PC-9 (cell line): ENCODE measurements at regions not wholly inside any gene's neighbourhood (a gene's known extent, or its start where the extent isn't known, plus 50 kb on each side); places are given as distances from the start of the nearest gene placed in this dataset.

Source experiments
- BruUV-seq: library from RNA; stranded (reverse); fragments of 400-500 nt; replicated peaks from 2 replicates; lab custom pipeline; 2021; lab: Mats Ljungman, UMichigan
- CTCF ChIA-PET: fragments of 300-600 bp; sonication (Branson Sonifier 250); formaldehyde crosslinking; loops from one replicate; lab custom pipeline; 2022; ENCODE audit warnings: antibody characterized with exemption; lab: Charles Lee
- POLR2A ChIA-PET: fragments of 300-600 bp; sonication (Branson Sonifier 250); formaldehyde crosslinking; loops from one replicate; lab custom pipeline; 2022; ENCODE audit warnings: antibody characterized with exemption; ENCODE audit not compliant: unreplicated experiment; lab: Charles Lee
- DNase-seq, 2 experiments: peaks; one replicate each; pipeline versions ENCODE4 v3.0.0 to v3.0.0-alpha.2; 2015 to 2022; ENCODE audit warnings: mixed read lengths in 1 of 2
- H2AFZ ChIP-seq: fragments of 200-600 bp; sonication (generic); 2 replicates; pipeline ENCODE4 v1.8.1; 2017; ENCODE audit warnings: antibody characterized with exemption
- H3F3A ChIP-seq: fragments of 200-600 bp; sonication (generic); 2 replicates; pipeline ENCODE4 v1.8.1; 2017; ENCODE audit warnings: antibody characterized with exemption, mild to moderate bottlenecking, low read depth; ENCODE audit not compliant: insufficient read depth
- H3K27ac ChIP-seq: fragments of 200-600 bp; sonication (generic); 2 replicates; pipeline ENCODE4 v1.6.1; 2016; ENCODE audit warnings: mixed run types
- H3K27me3 ChIP-seq: fragments of 200-600 bp; sonication (generic); 2 replicates; pipeline ENCODE4 v1.6.1; 2016; ENCODE audit warnings: low read depth, mixed run types; ENCODE audit not compliant: insufficient read depth
- H3K36me3 ChIP-seq: fragments of 200-600 bp; sonication (generic); 2 replicates; pipeline ENCODE4 v1.6.1; 2016; ENCODE audit warnings: low read depth, mixed run types
- H3K4me1 ChIP-seq: fragments of 200-600 bp; sonication (generic); replicated peaks from 2 replicates; pipeline ENCODE4 v1.6.1; 2016; ENCODE audit warnings: mixed run types; ENCODE audit not compliant: insufficient read depth
- H3K4me2 ChIP-seq: fragments of 200-600 bp; sonication (generic); 2 replicates; pipeline ENCODE4 v1.6.1; 2017; ENCODE audit warnings: mixed run types
- H3K4me3 ChIP-seq: fragments of 200-600 bp; sonication (generic); 2 replicates; pipeline ENCODE4 v1.6.1; 2016; ENCODE audit warnings: mixed run types
- H3K79me2 ChIP-seq: fragments of 200-600 bp; sonication (generic); 2 replicates; pipeline ENCODE4 v1.6.1; 2017; ENCODE audit warnings: low read depth, mixed run types
- H3K9me2 ChIP-seq: fragments of 200-600 bp; sonication (generic); 2 replicates; pipeline ENCODE4 v1.8.1; 2017; ENCODE audit warnings: mild to moderate bottlenecking; ENCODE audit not compliant: insufficient read depth
- H3K9me3 ChIP-seq: fragments of 200-600 bp; sonication (generic); 2 replicates; pipeline ENCODE4 v1.8.1; 2016; ENCODE audit warnings: low read depth; ENCODE audit not compliant: insufficient read depth
- H4K20me1 ChIP-seq: fragments of 200-600 bp; sonication (generic); 2 replicates; pipeline ENCODE4 v1.8.1; 2017; ENCODE audit not compliant: insufficient read depth
- CTCF ChIP-seq: fragments of 200-600 bp; sonication (generic); conservative IDR thresholded peaks from 2 replicates; pipeline ENCODE4 v1.6.1; 2017; ENCODE audit warnings: mixed run types, antibody characterized with exemption, mild to moderate bottlenecking, moderate library complexity
- EZH2 ChIP-seq: fragments of 200-600 bp; sonication (generic); IDR thresholded peaks from 2 replicates; pipeline ENCODE4 v1.8.0; 2017; ENCODE audit warnings: antibody characterized with exemption, low read depth
- intact Hi-C: fragments of 100-400 bp; cut with micrococcal nuclease; formaldehyde crosslinking; loops from one replicate; pipeline ENCODE4 v1.10.0; 2022; ENCODE audit not compliant: unreplicated experiment

DNA sequence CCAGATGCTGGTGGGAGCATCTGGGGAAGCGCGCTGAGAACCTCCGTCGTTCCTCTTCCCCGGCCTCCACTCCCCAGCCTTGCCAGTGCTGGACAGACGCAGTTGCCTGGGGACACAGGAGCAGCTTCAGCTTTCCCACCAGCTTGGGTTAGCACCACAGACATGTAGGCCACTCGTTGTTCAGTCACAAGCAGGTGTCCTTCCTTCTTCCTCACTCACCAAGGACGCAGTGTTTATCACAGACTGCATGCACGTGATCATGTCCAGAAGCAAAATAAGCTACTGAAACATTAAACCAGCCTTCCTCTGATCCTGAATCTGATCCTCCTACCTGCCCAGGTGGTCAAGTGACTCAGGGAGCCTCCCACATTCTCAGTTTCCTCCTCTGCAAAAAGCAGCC lies 232.9 kb downstream of the SYK start:
- Histone ChIP-seq H3F3A (peaks cover 33% of the 10 kb centered on the region), H4K20me1 (no peaks in the 10 kb centered on the region), H3K4me3 (no peak overlapping the region), H3K9me3 (no peaks in the 10 kb centered on the region), H3K4me2 (no peak overlapping the region), H3K4me1 (peaks cover 50% of the 10 kb centered on the region), H3K9me2 (no peaks in the 10 kb centered on the region), H3K27me3 (no peaks in the 10 kb centered on the region), H3K79me2 (no peaks in the 10 kb centered on the region), H3K27ac (no peak overlapping the region), H3K36me3 (no peaks in the 10 kb centered on the region), H2AFZ (no peak overlapping the region)
- intact Hi-C loops, result loop anchor here (10.0 kb wide), 1 partner anchor 500 kb away; no protein-coding TSS in a partner anchor
- CTCF ChIA-PET, result interaction anchor here (0.6 to 1.0 kb wide), 2 partner anchors 120 to 405 kb away, joined by 3 to 6 read pairs; no protein-coding TSS in a partner anchor
- TF ChIP-seq CTCF (no peak), EZH2 (no peak)
- POLR2A ChIA-PET, result interaction anchor here (0.6 kb wide), 1 partner anchor 1980 kb away, joined by 3 read pairs; no protein-coding TSS in a partner anchor
- DNase-seq, result peak in 1 of 2 experiments; percentile 62
- BruUV-seq, result no TSS peak

DNA sequence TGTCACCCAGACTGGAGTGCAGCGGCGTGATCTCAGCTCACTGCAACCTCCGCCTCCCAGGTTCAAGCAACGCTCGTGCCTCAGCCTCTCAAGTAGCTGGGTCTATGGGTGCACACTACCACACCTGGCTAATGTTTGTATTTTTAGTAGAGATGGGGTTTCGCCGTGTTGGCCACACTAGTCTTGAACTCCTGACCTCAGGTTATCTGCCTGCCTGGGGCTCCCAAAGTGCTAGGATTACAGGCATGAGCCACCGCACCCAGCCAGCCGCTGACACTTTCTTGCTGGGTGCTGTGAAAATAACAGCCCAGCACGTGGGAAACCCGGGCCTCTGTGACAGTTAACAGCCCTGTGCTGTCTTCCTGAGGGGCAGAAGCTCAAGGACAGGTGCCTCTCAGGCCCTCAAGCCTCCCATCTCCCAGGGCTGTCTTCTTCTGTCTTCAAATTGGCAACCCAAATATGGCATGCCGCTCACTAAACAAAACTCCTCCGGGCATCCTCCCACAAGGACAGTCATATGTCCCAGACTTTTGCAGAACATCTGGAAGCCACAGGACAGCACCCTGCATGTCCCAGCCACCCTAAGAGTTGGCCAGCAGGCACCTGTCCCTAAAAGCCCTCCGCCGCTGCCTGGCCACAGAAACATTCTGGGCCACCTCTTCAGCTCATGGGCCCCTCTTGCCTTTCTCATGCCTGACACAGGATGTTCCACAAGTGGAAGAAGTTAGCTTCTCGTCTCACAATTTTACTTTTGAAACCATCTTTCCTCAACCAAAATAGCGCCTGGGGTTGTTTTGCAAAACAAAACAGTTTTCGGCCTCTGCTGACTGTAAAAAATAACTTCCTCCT lies 233.6 kb downstream of the SYK start:
- Histone ChIP-seq H3K36me3 (no peaks in the 10 kb centered on the region), H3K4me3 (no peak overlapping the region), H3F3A (peaks cover 33% of the 10 kb centered on the region), H3K4me2 (no peak overlapping the region), H3K27me3 (no peaks in the 10 kb centered on the region), H3K27ac (no peak overlapping the region), H3K4me1 (peaks cover 51% of the 10 kb centered on the region), H3K9me3 (no peaks in the 10 kb centered on the region), H2AFZ (no peak overlapping the region), H3K79me2 (no peaks in the 10 kb centered on the region), H4K20me1 (no peaks in the 10 kb centered on the region), H3K9me2 (no peaks in the 10 kb centered on the region)
- intact Hi-C loops, result loop anchor here (5.0 to 10.0 kb wide), 2 partner anchors 267 to 500 kb away; no protein-coding TSS in a partner anchor
- no peak for DNase-seq
- no peak for TF ChIP-seq EZH2
- TF ChIP-seq CTCF, result no peak
- BruUV-seq, result no TSS peak
- ChIA-PET POLR2A (interaction anchor here (0.6 kb wide), 1 partner anchor 1980 kb away, joined by 3 read pairs; no protein-coding TSS in a partner anchor), CTCF (interaction anchor here (0.6 to 1.0 kb wide), 2 partner anchors 120 to 405 kb away, joined by 3 to 6 read pairs; no protein-coding TSS in a partner anchor)

- Histone ChIP-seq H4K20me1 (no peaks in the 10 kb centered on the region), H2AFZ (no peak overlapping the region), H3K4me1 (peaks cover 51% of the 10 kb centered on the region), H3K27ac (no peak overlapping the region), H3K36me3 (no peaks in the 10 kb centered on the region), H3F3A (peaks cover 33% of the 10 kb centered on the region), H3K27me3 (no peaks in the 10 kb centered on the region), H3K4me2 (no peak overlapping the region), H3K9me2 (no peaks in the 10 kb centered on the region), H3K4me3 (no peak overlapping the region), H3K79me2 (no peaks in the 10 kb centered on the region), H3K9me3 (no peaks in the 10 kb centered on the region)
- ChIA-PET CTCF (no interaction called here), POLR2A (no interaction called here)
- no peak for DNase-seq
- TF ChIP-seq CTCF (no peak), EZH2 (no peak)
- no TSS peak for BruUV-seq
- intact Hi-C loops, result loop anchor here (2.0 to 10.0 kb wide), 4 partner anchors 121 to 499 kb away; no protein-coding TSS in a partner anchor
Measured at GRCh38 chr9:91035825-91036208, 234.2 kb downstream of the SYK start.
